ENCODE measurements at regions not wholly inside any gene's neighbourhood (a gene's known extent, or its start where the extent isn't known, plus 50 kb on each side); places are given as distances from the start of the nearest gene placed in this dataset.
"Not testable (repeated sequence)": the region's sequence is repeated elsewhere in the genome, so short reads cannot be mapped to it uniquely, and the experiment has no call there.

- TF ChIP-seq, protein P1, sequence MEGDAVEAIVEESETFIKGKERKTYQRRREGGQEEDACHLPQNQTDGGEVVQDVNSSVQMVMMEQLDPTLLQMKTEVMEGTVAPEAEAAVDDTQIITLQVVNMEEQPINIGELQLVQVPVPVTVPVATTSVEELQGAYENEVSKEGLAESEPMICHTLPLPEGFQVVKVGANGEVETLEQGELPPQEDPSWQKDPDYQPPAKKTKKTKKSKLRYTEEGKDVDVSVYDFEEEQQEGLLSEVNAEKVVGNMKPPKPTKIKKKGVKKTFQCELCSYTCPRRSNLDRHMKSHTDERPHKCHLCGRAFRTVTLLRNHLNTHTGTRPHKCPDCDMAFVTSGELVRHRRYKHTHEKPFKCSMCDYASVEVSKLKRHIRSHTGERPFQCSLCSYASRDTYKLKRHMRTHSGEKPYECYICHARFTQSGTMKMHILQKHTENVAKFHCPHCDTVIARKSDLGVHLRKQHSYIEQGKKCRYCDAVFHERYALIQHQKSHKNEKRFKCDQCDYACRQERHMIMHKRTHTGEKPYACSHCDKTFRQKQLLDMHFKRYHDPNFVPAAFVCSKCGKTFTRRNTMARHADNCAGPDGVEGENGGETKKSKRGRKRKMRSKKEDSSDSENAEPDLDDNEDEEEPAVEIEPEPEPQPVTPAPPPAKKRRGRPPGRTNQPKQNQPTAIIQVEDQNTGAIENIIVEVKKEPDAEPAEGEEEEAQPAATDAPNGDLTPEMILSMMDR (IDR thresholded peaks at IDR 0.05; ENCODE audit: borderline replicate concordance, extremely low read depth, insufficient read depth): no peak
- intact Hi-C loops (cut with DNase I): no loop called here
- FAIRE-seq (no peak), DNase-seq (no peak)
- no peaks in the 10 kb centered on the region for H3K36me3 ChIP-seq (ENCODE audit: control insufficient read depth in 2 of 3, insufficient read depth in 3 of 3, low read length in 3 of 3)
- H3K9ac ChIP-seq (ENCODE audit: low read length in 3 of 3): no peak overlapping the region
- no peak overlapping the region for H3K27ac ChIP-seq (ENCODE audit: low read depth in 2 of 2, low read length in 2 of 2)
- no peaks in the 10 kb centered on the region for H3K27me3 ChIP-seq (ENCODE audit: control insufficient read depth, insufficient read depth, low read length)
- H3K9me3 ChIP-seq (ENCODE audit: control insufficient read depth in 2 of 3, insufficient read depth in 1 of 3, low read length in 3 of 3): no peaks in the 10 kb centered on the region
- H3K4me1 ChIP-seq (ENCODE audit: control insufficient read depth in 2 of 3, insufficient read depth in 2 of 3, low read depth in 1 of 3, low read length in 3 of 3): peaks cover 0 to 4% (median 4%) of the 10 kb centered on the region in 3 donors
- no peak overlapping the region for H3K4me3 ChIP-seq (ENCODE audit: low read length in 3 of 3)
Measured at GRCh38 chr3:30480587-30480986, 125.8 kb upstream of the TGFBR2 start.

- no peak for FAIRE-seq
- intact Hi-C loops (cut with DNase I): no loop called here
- Histone ChIP-seq H3K9me3 (ENCODE audit: control insufficient read depth in 2 of 3, insufficient read depth in 1 of 3, low read length in 3 of 3) (no peaks in the 10 kb centered on the region), H3K9ac (ENCODE audit: low read length in 3 of 3) (no peak overlapping the region), H3K27me3 (ENCODE audit: control insufficient read depth, insufficient read depth, low read length) (no peaks in the 10 kb centered on the region), H3K27ac (ENCODE audit: low read depth in 2 of 2, low read length in 2 of 2) (no peak overlapping the region), H3K4me1 (ENCODE audit: control insufficient read depth in 2 of 3, insufficient read depth in 2 of 3, low read depth in 1 of 3, low read length in 3 of 3) (peaks cover 0 to 4% (median 4%) of the 10 kb centered on the region in 3 donors), H3K36me3 (ENCODE audit: control insufficient read depth in 2 of 3, insufficient read depth in 3 of 3, low read length in 3 of 3) (no peaks in the 10 kb centered on the region), H3K4me3 (ENCODE audit: low read length in 3 of 3) (no peak overlapping the region)
- no peak for DNase-seq
- TF ChIP-seq, protein P1 (IDR thresholded peaks at IDR 0.05; ENCODE audit: borderline replicate concordance, extremely low read depth, insufficient read depth): no peak
Measured at GRCh38 chr3:30481241-30481640, 125.2 kb upstream of the TGFBR2 start.

- FAIRE-seq; H3K27me3 ChIP-seq (ENCODE audit: control insufficient read depth, insufficient read depth, low read length); H3K9me3 ChIP-seq (ENCODE audit: control insufficient read depth in 2 of 3, insufficient read depth in 1 of 3, low read length in 3 of 3); H3K27ac ChIP-seq (ENCODE audit: low read depth in 2 of 2, low read length in 2 of 2); H3K4me1 ChIP-seq (ENCODE audit: control insufficient read depth in 2 of 3, insufficient read depth in 2 of 3, low read depth in 1 of 3, low read length in 3 of 3); DNase-seq; H3K9ac ChIP-seq (ENCODE audit: low read length in 3 of 3); H3K4me3 ChIP-seq (ENCODE audit: low read length in 3 of 3); H3K36me3 ChIP-seq (ENCODE audit: control insufficient read depth in 2 of 3, insufficient read depth in 3 of 3, low read length in 3 of 3); intact Hi-C loops (cut with DNase I): not testable (repeated sequence)
Measured at GRCh38 chr3:30484229-30484628, 122.2 kb upstream of the TGFBR2 start.

GRCh38 chr3:30486368-30486767 lies 120.0 kb upstream of the TGFBR2 start:
- Histone ChIP-seq H3K9me3 (ENCODE audit: control insufficient read depth in 2 of 3, insufficient read depth in 1 of 3, low read length in 3 of 3) (no peaks in the 10 kb centered on the region), H3K27ac (ENCODE audit: low read depth in 2 of 2, low read length in 2 of 2) (no peak overlapping the region), H3K9ac (ENCODE audit: low read length in 3 of 3) (no peak overlapping the region), H3K4me3 (ENCODE audit: low read length in 3 of 3) (no peak overlapping the region), H3K4me1 (ENCODE audit: control insufficient read depth in 2 of 3, insufficient read depth in 2 of 3, low read depth in 1 of 3, low read length in 3 of 3) (no peaks in the 10 kb centered on the region), H3K36me3 (ENCODE audit: control insufficient read depth in 2 of 3, insufficient read depth in 3 of 3, low read length in 3 of 3) (no peaks in the 10 kb centered on the region), H3K27me3 (ENCODE audit: control insufficient read depth, insufficient read depth, low read length) (no peaks in the 10 kb centered on the region)
- FAIRE-seq (no peak), DNase-seq (no peak)
- TF ChIP-seq, protein P1 (IDR thresholded peaks at IDR 0.05; ENCODE audit: borderline replicate concordance, extremely low read depth, insufficient read depth): no peak
- intact Hi-C loops (cut with DNase I): no loop called here
